CD4-positive, alpha-beta T cell treated with Interleukin-17A for 1 hour (primary cell): ENCODE measurements at regions not wholly inside any gene's neighbourhood (a gene's known extent, or its start where the extent isn't known, plus 50 kb on each side); places are given as distances from the start of the nearest gene placed in this dataset.
"Not testable (repeated sequence)": the region's sequence is repeated elsewhere in the genome, so short reads cannot be mapped to it uniquely, and the experiment has no call there.

Experiments used
- DNase-seq: peaks from one replicate; pipeline ENCODE4 v3.0.0-alpha.2; 2020

- DNase-seq: no peak
These were observed 159.1 kb upstream of the TTC29 start for GRCh38 chr4:147104768-147105167.

DNA sequence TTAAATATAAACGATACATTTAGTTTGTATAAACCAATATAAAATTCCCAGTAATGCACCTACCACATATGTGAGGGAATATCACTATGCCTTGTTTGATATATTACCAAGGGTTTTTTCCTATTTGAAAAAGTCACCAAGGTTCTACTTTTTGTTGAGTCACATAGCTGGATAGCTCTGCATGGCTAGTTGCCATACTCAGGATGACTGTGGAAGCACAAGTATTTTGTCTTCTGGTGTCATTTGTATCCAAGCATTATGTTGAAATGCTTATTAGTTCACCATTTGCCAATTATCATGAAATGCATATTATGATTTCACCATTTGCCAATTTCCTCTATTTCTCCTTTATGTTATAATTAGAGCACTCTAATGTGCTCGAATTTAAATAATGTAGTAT lies 162.7 kb upstream of the TTC29 start:
- no peak for DNase-seq

- DNase-seq: no peak
These were observed 164.1 kb upstream of the TTC29 start for GRCh38 chr4:147109800-147110199.

GRCh38 chr4:147110473-147111367 lies 165.1 kb upstream of the TTC29 start:
- no peak for DNase-seq

GRCh38 chr4:147112196-147112595 lies 166.5 kb upstream of the TTC29 start:
- not testable (repeated sequence) for DNase-seq

- no peak for DNase-seq
These were observed 171.8 kb upstream of the TTC29 start for GRCh38 chr4:147117431-147117830.

GRCh38 chr4:147118528-147118927 lies 172.9 kb upstream of the TTC29 start:
- DNase-seq: no peak

GRCh38 chr4:147122685-147123084 lies 177.0 kb upstream of the TTC29 start:
- no peak for DNase-seq

- DNase-seq: no peak
These were observed 177.5 kb upstream of the TTC29 start for GRCh38 chr4:147123146-147123545.

DNA sequence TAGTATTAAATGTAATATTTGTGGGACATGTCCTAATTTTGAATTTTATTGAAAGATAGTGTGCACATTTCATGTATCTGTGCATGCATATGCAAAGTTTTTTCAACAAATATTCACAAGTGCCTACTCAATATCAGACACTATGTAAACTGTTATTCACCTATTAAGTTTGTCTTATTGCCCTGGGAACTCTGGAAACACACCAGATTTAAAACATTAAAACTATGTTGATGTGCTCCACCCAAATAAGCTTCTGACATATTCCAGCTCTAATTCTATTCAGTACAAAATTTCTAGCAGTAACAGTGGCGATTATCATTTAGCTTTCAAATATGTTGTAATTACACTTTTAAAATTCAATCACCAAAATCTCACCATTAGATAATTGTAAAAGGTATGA lies 183.1 kb upstream of the TTC29 start:
- no peak for DNase-seq

DNA sequence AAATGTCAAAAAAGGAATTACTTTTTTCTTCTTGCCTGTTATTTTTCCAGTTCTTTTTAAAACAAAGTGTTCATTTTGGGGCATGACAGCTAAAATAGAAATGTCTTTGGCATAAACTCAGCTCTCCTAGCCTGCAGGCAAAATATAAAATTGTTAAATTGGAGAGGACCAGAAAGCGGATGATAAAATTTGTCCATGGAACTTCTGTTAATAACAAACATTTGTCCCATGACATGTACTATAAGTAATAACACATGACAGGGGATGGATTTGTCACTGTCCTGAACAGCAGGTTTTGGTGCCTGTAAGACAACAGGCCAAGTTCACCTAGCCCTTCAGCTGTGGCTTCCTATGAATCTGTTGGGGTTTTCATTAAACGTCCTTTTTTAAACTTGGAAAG lies 184.0 kb upstream of the TTC29 start:
- no peak for DNase-seq

- no peak for DNase-seq
These were observed 189.0 kb upstream of the TTC29 start for GRCh38 chr4:147134536-147135210.

- DNase-seq: no peak
These were observed 190.6 kb upstream of the TTC29 start for GRCh38 chr4:147136310-147136709.

GRCh38 chr4:147136751-147137150 lies 191.1 kb upstream of the TTC29 start:
- no peak for DNase-seq

- no peak for DNase-seq
These were observed 191.6 kb upstream of the TTC29 start for GRCh38 chr4:147137280-147137679.

DNA sequence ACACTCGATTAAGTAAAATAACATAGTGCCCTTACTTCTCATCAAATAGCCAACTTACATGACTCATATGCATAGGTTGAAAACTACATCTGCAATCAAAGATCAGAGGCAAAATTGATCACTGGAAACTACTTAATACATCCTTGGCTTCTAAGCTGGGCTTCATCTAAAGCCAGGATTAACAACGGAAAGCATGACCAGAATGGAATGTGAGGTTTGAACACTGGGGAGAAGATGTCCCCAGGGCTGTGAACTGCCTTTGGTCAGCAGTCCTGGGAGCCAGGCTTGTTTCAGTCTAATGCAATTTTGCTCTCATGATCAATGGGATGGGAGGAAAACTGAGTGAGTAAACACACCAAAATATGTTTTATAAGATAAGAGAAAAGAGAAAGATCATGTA lies 192.5 kb upstream of the TTC29 start:
- DNase-seq: no peak

DNA sequence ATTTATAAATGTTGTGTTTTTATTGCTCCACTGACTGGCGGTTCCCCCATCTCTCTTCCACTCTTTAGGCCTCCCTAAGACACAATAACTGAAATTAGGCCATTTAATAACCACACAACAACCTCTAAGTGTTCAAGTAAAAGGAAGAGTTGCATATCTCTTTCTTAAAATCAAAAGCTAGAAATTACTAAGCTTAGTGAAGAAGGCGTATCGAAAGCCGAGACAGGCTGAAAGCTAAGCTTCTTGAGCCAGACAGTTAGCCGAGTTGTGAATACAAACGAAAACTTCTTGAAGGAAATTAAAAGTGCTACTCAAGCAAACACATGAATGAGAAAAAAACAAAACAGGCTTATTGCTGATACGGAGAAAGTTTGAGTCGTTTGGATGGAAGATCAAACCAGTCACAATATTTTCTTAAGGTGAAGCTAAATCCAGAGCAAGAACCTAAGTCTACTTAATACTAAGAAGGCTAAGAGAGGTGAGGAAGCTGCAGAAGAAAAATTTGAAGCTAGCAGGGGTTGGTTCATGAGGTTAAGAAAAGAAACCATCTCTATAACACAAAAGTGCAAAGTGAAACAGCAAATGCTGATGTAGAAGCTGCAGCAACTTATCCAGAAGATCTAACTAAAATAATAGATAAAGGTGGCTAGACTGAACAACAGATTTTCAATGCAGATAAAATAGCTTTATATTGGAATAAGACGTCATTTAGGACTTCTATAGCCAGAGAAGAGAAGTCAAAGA lies 194.0 kb upstream of the TTC29 start:
- DNase-seq: no peak

DNA sequence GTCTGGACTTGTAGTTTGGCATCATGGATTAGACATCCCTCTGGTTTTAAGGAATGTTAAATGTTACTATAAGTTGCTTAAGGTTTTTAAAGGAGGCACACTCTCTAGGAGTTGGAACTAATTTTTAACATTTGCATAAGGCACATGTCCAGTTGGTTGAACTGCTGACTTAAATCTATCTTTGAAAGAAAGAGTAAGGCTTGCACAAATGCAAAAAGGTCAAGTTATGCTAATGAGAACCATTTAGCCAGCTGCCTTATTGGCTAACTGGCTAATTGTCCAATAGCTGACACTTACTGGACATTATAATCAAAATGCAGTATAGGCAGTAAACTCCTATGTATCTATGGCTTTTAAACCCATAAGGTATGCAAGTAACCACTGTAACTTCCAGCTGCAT lies 206.1 kb upstream of the TTC29 start:
- no peak for DNase-seq

DNA sequence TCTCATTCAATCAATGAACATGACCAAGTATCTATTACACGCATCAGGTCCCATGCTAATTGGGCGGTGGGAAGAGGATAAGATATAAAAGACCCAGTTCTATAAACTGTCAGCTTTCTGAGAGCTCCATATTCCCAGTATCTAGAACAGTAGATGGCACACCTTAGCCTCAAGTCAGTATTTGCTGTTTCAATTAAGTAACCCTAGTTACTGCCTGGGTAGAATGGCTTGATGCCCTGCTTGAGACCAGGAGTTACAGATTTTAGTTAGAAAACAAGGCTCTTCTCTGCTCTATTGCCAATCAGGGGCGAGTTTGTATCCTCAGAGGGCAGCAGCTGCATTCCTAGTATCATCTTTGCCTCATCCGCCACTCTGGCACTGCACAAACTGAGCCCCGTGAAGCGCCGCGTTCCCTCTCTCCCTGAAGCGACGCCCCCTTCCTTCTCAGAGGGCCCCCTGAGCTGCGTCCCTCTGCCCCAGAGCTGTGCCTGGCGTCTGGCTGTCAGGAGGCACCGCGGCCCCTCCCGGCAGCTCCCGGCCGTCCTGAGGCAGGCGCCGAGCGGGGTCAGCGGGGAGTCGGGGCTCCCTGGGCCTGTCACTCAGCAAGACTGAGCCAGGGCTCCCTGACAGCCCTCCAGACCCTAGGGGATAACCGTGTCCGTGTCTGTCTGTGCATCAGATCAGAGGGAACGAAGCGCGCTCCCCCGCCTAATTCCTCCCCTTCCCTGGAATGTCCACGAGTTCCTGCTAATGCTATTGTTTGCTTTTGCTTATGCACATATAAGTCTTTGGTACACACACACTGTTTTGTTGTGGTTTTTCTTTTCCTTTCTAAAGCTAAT lies 212.4 kb upstream of the TTC29 start:
- no peak for DNase-seq

- peak; percentile 18 for DNase-seq
These were observed 215.3 kb upstream of the TTC29 start for GRCh38 chr4:147160908-147161513.

DNA sequence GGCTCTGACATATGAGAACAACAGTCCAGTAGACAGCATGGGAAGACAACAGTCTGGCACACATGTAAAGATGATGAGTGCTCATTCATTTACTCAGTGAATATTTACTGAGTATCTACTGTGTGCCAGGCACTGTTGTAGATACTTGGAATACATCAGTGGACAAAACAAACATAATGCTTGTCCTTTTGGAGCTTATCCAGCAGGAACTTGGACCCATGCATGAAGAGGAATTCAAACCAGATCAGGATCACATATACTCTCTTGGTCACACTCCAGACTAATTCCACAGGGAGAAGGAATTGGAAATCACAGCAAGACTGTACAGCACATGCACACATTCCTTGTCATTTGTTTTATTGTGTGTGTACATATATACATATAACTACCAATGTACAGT lies 217.6 kb upstream of the TTC29 start:
- no peak for DNase-seq

DNA sequence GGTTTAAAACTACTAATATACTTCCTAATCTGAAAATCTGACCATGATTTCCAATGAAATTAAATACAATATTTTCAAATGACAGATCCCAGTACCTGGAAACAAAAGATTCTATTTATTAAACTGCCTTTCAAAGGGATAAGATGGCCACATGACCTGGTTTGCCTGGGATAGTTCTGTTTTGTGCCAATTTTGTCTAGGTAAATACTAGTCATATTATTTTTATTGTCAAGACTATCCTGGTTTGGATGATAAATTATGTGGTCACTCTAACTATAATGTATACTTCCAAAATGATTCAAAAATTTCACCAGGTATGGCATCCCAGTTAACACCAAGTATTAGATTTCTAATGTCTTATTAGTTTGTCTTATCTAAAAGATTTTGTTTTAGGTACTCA lies 222.5 kb upstream of the TTC29 start:
- DNase-seq: not testable (repeated sequence)
